IPS DF 4.7 (cell line): ENCODE measurements at regions not wholly inside any gene's neighbourhood (a gene's known extent, or its start where the extent isn't known, plus 50 kb on each side); places are given as distances from the start of the nearest gene placed in this dataset.

ENCODE experiments used
- DNase-seq: peaks from one replicate; pipeline ENCODE4 v3.0.0-alpha.2; 2013; ENCODE audit warnings: low spot score; ENCODE audit errors: extremely low read depth

- DNase-seq: no peak
Measured at GRCh38 chr18:38307914-38308313, 742.3 kb upstream of the CELF4 start.

- DNase-seq: no peak
Measured at GRCh38 chr18:38305961-38306360, 740.4 kb upstream of the CELF4 start.

- DNase-seq: no peak
Measured at GRCh38 chr18:38301621-38302020, 736.0 kb upstream of the CELF4 start.

- no peak for DNase-seq
Measured at GRCh38 chr18:38297910-38298309, 732.3 kb upstream of the CELF4 start.

- no peak for DNase-seq
Measured at GRCh38 chr18:38290229-38290628, 724.6 kb upstream of the CELF4 start.

- no peak for DNase-seq
Measured at GRCh38 chr18:38284972-38285371, 719.4 kb upstream of the CELF4 start.

GRCh38 chr18:38263066-38263465 is 697.5 kb upstream of the CELF4 start:
- no peak for DNase-seq

- no peak for DNase-seq
Measured at GRCh38 chr18:38262661-38263060, 697.1 kb upstream of the CELF4 start.

- no peak for DNase-seq
Measured at GRCh38 chr18:38257661-38258060, 692.1 kb upstream of the CELF4 start.

- no peak for DNase-seq
Measured at GRCh38 chr18:38256366-38256765, 690.8 kb upstream of the CELF4 start.

GRCh38 chr18:38250971-38251370 is 685.4 kb upstream of the CELF4 start:
- no peak for DNase-seq

- DNase-seq: no peak
Measured at GRCh38 chr18:38244480-38244879, 678.9 kb upstream of the CELF4 start.

GRCh38 chr18:38243291-38243690 is 677.7 kb upstream of the CELF4 start:
- DNase-seq: no peak

GRCh38 chr18:38241736-38242135 is 676.1 kb upstream of the CELF4 start:
- no peak for DNase-seq

- DNase-seq: no peak
Measured at GRCh38 chr18:38241216-38241615, 675.6 kb upstream of the CELF4 start.

- DNase-seq: no peak
Measured at GRCh38 chr18:38239606-38240005, 674.0 kb upstream of the CELF4 start.

- no peak for DNase-seq
Measured at GRCh38 chr18:38237796-38238195, 672.2 kb upstream of the CELF4 start.

- DNase-seq: no peak
Measured at GRCh38 chr18:38221476-38222100, 656.0 kb upstream of the CELF4 start.

- no peak for DNase-seq
Measured at GRCh38 chr18:38198956-38199355, 633.4 kb upstream of the CELF4 start.

- DNase-seq: no peak
Measured at GRCh38 chr18:38198526-38198925, 632.9 kb upstream of the CELF4 start.

GRCh38 chr18:38186491-38186890 is 620.9 kb upstream of the CELF4 start:
- DNase-seq: no peak

GRCh38 chr18:38174594-38174993 is 609.0 kb upstream of the CELF4 start:
- no peak for DNase-seq

- DNase-seq: no peak
Measured at GRCh38 chr18:38174173-38174572, 608.6 kb upstream of the CELF4 start.

GRCh38 chr18:38170845-38171244 is 605.2 kb upstream of the CELF4 start:
- no peak for DNase-seq
